ENCODE measurements at regions not wholly inside any gene's neighbourhood (a gene's known extent, or its start where the extent isn't known, plus 50 kb on each side); places are given as distances from the start of the nearest gene placed in this dataset.

DNA sequence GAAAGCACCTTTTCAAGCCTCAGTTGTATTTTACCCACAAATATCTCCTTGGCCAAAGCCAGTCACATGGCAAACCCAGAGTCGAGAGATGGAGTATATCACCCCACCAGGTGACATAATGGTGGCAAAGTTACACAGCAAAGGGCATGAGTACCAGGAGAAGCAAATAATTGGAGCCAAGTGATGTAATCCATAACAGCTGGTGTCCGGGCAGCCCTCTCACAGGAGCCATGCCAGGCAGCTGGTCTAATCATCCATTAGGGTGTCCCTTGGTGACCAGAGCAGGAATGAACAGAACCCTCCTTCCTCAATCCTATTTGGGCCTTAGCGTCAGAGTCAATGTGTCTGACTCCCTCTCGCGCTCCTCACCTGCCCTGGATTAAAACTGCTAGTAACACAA lies 272.1 kb downstream of the LRFN2 start:
- no peak for DNase-seq (ENCODE audit: low read depth)
- H3K4me3 ChIP-seq (ENCODE audit: low read depth, low read length), result no peak overlapping the region
- TF ChIP-seq, protein P1, sequence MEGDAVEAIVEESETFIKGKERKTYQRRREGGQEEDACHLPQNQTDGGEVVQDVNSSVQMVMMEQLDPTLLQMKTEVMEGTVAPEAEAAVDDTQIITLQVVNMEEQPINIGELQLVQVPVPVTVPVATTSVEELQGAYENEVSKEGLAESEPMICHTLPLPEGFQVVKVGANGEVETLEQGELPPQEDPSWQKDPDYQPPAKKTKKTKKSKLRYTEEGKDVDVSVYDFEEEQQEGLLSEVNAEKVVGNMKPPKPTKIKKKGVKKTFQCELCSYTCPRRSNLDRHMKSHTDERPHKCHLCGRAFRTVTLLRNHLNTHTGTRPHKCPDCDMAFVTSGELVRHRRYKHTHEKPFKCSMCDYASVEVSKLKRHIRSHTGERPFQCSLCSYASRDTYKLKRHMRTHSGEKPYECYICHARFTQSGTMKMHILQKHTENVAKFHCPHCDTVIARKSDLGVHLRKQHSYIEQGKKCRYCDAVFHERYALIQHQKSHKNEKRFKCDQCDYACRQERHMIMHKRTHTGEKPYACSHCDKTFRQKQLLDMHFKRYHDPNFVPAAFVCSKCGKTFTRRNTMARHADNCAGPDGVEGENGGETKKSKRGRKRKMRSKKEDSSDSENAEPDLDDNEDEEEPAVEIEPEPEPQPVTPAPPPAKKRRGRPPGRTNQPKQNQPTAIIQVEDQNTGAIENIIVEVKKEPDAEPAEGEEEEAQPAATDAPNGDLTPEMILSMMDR (IDR thresholded peaks at IDR 0.05; ENCODE audit: insufficient read depth, low read length), result no peak

DNA sequence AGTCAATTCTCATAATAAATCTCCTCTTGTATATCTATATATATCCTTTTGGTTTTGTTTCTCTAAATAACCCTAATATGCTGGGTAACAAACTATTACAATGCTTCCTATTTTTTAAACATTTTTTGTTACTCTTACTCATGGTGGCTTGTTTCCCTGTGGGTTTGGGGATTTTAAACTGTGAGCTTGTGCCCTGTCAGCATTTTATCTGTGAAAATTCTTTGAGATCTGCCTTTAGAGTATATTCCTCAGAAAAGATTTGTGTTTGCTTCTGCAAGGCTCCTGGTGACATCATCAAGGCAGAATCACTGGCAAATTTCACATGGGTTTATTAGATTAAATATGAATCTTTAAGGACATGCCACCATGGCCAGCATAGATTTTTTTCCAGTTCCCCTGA lies 273.6 kb downstream of the LRFN2 start:
- H3K4me3 ChIP-seq (ENCODE audit: low read depth, low read length), result no peak overlapping the region
- TF ChIP-seq, protein P1 (IDR thresholded peaks at IDR 0.05; ENCODE audit: insufficient read depth, low read length), result no peak
- DNase-seq (ENCODE audit: low read depth), result no peak

DNA sequence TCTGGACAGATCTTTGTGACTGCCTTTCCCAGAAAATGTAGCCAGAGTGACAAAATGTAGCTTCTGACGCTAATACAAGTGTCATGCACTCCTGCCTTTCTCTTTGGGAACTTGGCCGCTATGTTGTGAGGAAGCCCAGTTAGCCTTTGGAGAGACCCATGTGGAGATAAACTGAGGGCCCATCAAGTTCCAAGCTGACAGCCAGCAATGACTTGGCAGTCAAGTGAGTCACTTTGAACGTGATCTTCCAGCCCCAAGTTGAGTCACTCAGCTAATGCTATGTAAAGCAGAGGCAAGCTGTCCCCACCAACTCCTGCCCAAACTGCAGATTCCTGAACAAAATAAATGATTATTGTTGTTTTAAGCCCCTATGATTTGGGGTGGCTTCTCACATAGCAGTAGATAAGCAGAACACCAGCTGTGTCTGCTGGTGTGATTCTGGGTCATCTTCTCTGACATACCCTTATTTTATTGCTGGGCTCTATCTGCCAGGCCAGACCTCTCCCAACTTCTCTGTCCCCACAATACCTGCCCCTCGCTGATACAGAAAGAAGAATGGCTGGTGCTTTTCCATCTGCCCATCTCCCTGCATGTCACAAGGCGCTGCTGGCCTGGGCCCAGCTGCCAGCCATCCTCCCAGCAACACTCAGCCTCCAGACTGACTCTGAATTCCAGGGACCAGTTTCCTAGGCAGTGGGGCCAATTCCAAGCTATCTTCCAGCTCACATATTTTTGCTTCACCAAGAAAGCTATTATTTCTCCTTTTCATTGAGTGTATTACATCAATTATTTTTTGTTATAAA lies 274.8 kb downstream of the LRFN2 start:
- no peak for DNase-seq (ENCODE audit: low read depth)
- TF ChIP-seq, protein P1 (IDR thresholded peaks at IDR 0.05; ENCODE audit: insufficient read depth, low read length), result no peak
- H3K4me3 ChIP-seq (ENCODE audit: low read depth, low read length), result no peak overlapping the region

DNA sequence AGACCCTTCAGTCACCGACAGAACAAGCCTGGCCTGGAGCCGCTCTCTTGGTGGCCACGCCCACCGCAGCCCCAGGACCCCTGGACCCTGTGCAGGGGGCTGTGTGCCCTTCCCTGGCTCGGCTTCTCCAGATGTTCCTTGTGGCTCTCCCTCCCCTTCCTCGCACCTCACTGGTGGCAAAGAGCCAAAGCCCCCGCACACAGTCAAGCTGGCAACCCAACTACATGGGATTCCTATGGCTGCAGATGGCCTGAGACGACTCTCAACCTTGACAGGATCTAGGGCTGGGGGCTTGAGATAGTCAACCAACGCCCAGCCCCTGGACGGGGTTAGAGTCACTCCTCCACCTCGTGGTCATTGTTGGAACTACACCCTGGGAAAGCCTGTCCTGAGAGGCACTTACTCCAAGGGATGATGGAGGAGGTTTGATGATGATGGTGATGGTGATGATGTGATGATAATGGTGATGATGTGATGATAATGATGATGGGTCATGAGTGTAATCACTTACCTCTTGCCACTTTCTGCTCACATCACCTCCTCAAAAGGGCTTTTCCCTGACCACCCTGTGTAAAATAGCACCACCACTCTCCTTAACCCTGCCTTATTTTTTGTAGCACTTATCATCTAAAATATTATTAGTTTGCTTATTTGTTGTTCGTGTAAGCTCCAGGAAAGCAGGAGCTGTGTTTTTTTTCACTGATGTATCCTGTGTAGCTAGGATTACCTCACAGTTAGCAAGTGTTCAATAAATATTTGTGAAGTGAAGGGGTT lies 278.4 kb downstream of the LRFN2 start:
- no peak overlapping the region for H3K4me3 ChIP-seq (ENCODE audit: low read depth, low read length)
- TF ChIP-seq, protein P1 (IDR thresholded peaks at IDR 0.05; ENCODE audit: insufficient read depth, low read length), result peak; percentile 83
- DNase-seq (ENCODE audit: low read depth), result peak; percentile 40

DNA sequence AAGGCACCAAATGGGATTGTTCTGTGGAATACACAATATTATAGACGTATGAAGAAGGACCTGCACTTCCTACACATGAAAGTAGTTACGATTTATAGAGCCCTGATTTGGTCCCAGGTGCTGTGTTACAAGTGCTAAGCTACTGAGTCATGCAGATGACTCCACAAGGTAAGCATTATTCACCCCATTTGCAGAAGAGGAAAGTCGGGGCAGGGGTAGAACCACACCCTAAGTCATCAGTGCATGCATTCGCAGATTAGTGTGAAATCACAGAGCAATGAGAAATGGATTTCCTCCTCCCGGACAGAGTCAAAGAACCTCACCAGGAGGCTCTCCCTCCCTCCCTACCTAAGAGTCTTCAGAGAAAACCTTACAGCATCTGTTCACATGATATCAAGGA lies 279.5 kb downstream of the LRFN2 start:
- DNase-seq (ENCODE audit: low read depth), result no peak
- no peak overlapping the region for H3K4me3 ChIP-seq (ENCODE audit: low read depth, low read length)
- TF ChIP-seq, protein P1 (IDR thresholded peaks at IDR 0.05; ENCODE audit: insufficient read depth, low read length), result no peak

DNA sequence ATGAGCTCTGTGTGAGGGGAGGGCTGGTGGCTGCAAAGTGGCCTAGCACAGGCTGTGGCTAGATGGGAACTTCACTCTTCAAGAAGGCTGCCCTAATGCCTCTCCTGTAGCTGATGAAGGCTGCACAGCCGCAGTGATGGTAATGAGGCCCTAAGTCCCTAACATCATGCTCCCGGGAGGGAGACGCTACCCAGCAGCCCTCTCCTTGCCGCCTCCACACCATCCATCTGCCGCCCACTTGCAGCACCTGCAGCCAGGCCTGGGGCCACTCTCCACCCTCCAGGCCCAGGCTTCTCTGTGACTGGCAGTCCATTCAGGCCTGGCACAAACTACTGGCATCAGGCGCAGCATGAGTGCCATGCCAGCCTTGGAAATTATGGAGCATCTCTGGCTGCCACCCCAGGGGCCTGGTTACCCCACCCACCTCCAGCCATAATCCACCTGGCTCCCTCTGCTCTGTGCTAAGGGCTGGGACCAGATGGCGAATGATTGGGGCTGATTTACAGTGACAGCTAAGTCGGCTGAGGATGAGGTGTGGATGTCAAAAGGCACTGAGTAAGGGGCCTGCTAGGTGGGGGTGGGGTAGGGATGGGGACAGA lies 284.2 kb downstream of the LRFN2 start:
- no peak for DNase-seq (ENCODE audit: low read depth)
- TF ChIP-seq, protein P1 (IDR thresholded peaks at IDR 0.05; ENCODE audit: insufficient read depth, low read length), result no peak
- H3K4me3 ChIP-seq (ENCODE audit: low read depth, low read length), result no peak overlapping the region

All from fibroblast of the aortic adventitia (primary cell).